GM10266 (cell line): ENCODE measurements at regions not wholly inside any gene's neighbourhood (a gene's known extent, or its start where the extent isn't known, plus 50 kb on each side); places are given as distances from the start of the nearest gene placed in this dataset.

Experiments used
- DNase-seq: peaks from one replicate; pipeline ENCODE4 v3.0.0; 2012; ENCODE audit errors: extremely low spot score
- TF ChIP-seq, protein P1 (sequence below): IDR thresholded peaks from 2 replicates; pipeline ENCODE4 v1.5.1; 2012; ENCODE audit warnings: mild to moderate bottlenecking, low read depth; ENCODE audit not compliant: control insufficient read depth, insufficient read depth; ENCODE audit errors: missing control alignments

DNA sequence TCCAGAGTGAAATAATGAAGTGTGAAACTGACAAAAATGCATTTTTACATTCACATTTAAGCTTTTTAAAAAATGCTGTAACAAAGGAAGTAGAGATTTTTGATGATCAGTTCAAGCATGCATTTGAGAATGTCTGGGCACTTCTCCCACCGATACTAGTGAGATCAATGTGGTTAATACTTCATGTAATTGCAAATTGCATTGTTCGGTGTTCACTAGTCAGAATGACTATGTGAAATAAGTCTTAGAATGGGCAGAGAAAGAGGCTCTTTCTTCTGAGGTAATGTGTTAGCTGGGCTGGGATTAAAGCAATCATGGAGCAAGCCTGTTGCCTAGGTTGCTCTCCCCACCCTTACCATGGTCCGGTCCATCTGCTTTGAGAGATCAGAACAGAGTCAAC lies 587.0 kb upstream of the GRM7 start:
- TF ChIP-seq, protein P1, sequence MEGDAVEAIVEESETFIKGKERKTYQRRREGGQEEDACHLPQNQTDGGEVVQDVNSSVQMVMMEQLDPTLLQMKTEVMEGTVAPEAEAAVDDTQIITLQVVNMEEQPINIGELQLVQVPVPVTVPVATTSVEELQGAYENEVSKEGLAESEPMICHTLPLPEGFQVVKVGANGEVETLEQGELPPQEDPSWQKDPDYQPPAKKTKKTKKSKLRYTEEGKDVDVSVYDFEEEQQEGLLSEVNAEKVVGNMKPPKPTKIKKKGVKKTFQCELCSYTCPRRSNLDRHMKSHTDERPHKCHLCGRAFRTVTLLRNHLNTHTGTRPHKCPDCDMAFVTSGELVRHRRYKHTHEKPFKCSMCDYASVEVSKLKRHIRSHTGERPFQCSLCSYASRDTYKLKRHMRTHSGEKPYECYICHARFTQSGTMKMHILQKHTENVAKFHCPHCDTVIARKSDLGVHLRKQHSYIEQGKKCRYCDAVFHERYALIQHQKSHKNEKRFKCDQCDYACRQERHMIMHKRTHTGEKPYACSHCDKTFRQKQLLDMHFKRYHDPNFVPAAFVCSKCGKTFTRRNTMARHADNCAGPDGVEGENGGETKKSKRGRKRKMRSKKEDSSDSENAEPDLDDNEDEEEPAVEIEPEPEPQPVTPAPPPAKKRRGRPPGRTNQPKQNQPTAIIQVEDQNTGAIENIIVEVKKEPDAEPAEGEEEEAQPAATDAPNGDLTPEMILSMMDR: no peak

DNA sequence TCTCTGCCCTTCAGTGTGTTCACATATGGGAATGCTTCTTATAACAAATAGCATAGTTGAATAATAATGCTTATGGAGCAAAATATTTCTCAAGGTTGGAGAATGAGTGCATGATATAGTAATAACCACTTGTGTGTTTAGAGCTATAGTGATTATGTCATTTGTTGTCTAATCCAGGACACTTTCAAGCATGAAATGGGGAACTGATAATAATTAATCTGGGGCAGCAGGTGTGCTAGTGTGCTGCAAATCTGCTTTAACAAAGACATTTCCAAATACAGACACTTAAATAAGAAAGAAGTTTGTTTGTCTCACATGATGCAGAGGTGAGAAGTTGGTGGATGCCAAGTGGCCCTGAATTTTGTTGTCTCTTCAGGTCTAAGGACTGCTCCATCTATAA lies 579.3 kb upstream of the GRM7 start:
- no peak for DNase-seq
- TF ChIP-seq, protein P1: no peak

More for the DNA sequence above, 587.0 kb upstream of the GRM7 start:
- DNase-seq: no peak

DNA sequence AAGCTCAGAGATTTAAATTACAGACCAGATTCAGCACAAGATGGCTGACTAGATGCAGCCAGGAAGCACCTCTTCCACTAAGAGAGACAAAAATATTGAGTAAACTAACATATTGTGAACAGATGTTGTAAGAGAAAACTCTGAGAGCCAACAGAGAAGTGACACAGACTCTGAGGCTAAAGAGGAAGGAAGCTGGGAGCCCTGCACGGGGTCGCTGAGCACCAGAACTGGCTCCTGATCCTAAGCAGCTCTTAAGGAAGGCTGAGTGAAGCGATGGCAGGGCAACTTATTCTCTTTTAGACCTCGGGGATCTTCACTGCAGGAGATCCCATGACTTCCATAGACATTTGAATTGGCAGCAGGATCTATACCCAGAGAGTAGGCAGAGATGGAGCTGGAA lies 578.0 kb upstream of the GRM7 start:
- no peak for DNase-seq
- TF ChIP-seq, protein P1: no peak

DNA sequence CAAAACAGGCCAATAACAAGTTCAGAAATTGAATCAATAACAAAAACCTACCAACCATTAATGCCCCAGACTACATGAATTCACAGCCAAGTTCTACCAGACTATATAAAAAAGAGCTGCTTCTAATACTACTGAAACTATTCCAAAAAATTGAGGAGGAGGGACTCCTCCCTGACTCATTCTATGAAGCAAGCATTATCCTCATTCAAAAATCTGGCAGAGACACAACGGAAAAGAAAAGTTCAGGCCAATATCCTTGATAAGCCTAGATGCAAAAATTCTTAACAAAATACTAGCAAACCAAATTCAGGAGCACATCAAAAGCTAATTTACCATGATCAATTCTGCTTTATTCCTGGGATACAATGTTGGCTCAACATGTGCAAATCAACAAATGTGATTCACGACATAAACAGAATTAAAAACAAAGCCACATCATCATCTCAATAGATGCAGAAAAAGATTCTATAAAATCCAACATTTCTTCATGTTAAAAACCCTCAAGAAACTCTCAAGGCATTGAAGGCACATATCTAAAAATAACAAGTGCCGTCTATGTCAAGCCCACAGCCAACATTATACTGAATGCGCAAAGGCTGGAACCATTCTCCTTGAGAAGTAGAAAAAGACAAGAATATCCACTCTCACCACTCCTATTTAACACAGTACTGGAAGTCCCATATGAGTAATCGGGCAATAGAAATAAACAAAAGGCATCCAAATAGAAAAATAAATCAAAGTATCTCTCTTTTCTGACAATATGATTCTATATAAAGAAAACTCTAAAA lies 573.6 kb upstream of the GRM7 start:
- DNase-seq: no peak
- TF ChIP-seq, protein P1: no peak

DNA sequence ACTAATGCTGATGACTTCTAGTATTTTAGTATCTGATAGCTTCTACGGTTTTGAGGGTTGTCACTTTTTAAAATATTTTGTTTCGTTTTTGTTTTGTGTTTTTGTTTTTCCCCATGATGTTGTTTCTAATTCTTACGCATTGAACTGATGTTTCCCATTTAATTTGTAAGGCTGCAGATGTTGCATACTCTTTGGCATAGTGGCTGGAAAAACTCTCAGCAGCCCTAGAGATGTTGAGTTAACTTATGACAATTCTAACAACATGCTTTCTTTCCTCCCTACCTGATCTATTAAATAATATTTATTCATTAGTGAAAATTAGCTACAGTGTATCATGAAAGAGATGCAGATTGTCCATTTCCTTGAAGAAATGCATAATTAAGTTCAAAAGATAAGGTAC lies 559.3 kb upstream of the GRM7 start:
- DNase-seq: no peak
- TF ChIP-seq, protein P1: no peak

DNA sequence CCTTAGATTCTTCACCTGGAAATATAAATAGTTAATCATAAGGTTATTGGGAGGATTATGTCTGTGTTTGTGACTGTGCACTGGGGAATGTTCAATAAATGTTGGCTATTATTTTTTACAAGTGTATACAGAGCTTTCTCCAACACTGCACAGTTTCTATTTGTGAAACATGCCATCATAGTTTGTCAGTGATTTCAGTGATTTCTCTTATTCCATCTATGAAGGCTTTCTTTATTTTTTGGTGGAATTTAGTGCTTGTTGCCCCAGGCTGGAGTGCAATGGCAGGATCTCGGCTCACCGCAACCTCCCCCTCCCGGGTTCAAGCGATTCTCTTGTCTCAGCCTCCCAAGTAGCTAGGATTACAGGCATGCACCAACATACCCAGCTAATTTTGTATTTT lies 545.0 kb upstream of the GRM7 start:
- TF ChIP-seq, protein P1: no peak

DNA sequence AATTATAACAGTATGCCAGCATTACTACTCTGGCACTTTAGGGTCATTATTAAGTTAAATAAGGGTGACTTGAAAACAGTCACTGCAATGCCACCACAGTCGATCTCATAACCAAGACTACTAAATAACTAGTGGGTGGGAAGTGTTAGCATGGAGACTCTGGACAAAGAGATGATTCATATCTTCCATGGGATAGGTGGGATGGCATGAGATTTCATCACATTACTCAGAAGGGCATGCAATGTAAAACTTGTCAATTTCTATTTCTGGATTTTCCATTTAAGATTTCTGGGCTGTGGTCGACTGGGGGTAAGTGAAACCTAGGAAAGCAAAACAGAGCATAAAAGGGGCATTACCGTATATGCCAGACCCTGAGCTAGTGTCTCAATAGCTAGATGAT lies 538.9 kb upstream of the GRM7 start:
- TF ChIP-seq, protein P1: no peak
- DNase-seq: no peak

More for the DNA sequence above, 545.0 kb upstream of the GRM7 start:
- DNase-seq: no peak
